ENCODE measurements at regions not wholly inside any gene's neighbourhood (a gene's known extent, or its start where the extent isn't known, plus 50 kb on each side); places are given as distances from the start of the nearest gene placed in this dataset.
A peak's percentile ranks its signal among the peaks of the same experiment; 100 is the strongest.
"Not testable (repeated sequence)": the region's sequence is repeated elsewhere in the genome, so short reads cannot be mapped to it uniquely, and the experiment has no call there.

- POLR2A ChIA-PET, result interaction anchor here (1.0 kb wide), 1 partner anchor 8 kb away, joined by 3 read pairs; no protein-coding TSS in a partner anchor
- no peak for ATAC-seq
- CTCF ChIA-PET (ENCODE audit: low intra/inter-chr PET ratio), result interaction anchor here (0.6 to 3.2 kb wide), 3 partner anchors 209 to 261 kb away, joined by 3 to 12 read pairs (median 4); no protein-coding TSS in a partner anchor
- Histone ChIP-seq H3K4me2 (ENCODE audit: insufficient read depth, low read length) (peak overlapping the region; percentile 52; the same call in 1 of the 2 replicates), H2AFZ (ENCODE audit: low read depth, low read length) (peak overlapping the region; percentile 10; the same call in 1 of the 2 replicates), H3K4me3 (no peak overlapping the region), H3K9me3 (replicated peaks; ENCODE audit: control insufficient read depth, insufficient read depth, low read depth, low read length) (no peaks in the 10 kb centered on the region), H3K4me1 (replicated peaks in 1 of 2; ENCODE audit: control insufficient read depth in 2 of 2, insufficient read depth in 2 of 2, low read length in 2 of 2) (peaks cover 8 to 33% of the 10 kb centered on the region in 2 experiments; a peak in 4 of 5 replicates), H3K9me1 (ENCODE audit: control insufficient read depth, insufficient read depth, low read length) (no peaks in the 10 kb centered on the region), H3K9ac (ENCODE audit: insufficient read depth in 1 of 2, low read depth in 2 of 2, low read length in 2 of 2) (peak overlapping the region in 1 of 2 experiments; percentile 55; a peak in 1 of 4 replicates), H3K36me3 (ENCODE audit: control insufficient read depth, insufficient read depth, low read length) (no peaks in the 10 kb centered on the region), H4K20me1 (replicated peaks; ENCODE audit: control insufficient read depth, insufficient read depth, low read length) (no peaks in the 10 kb centered on the region), H3K27ac (ENCODE audit: extremely low read depth, low read depth, low read length) (no peak overlapping the region), H3K27me3 (ENCODE audit: control insufficient read depth in 2 of 2, insufficient read depth in 2 of 2, low read length in 2 of 2) (peaks cover 0 to 7% of the 10 kb centered on the region in 2 experiments; a peak in 3 of 5 replicates), H3K79me2 (ENCODE audit: control insufficient read depth, insufficient read depth, low read length) (no peaks in the 10 kb centered on the region)
- no TSS peak for BruUV-seq (replicated peaks)
- in situ Hi-C loops (cut with MboI) (no loop called here), intact Hi-C loops (cut with micrococcal nuclease) (loop anchor here (5.0 kb wide), 2 partner anchors 182 to 473 kb away; partner anchors contain the start of gene MZT2A)
- TF ChIP-seq HNRNPL (IDR thresholded peaks at IDR 0.05; ENCODE audit: low read depth, low read length) (0 out of 2 replicates have a peak, but pooled peaks have one; percentile 5), NR2F6 (CRISPR knock-in tag; IDR thresholded peaks at IDR 0.05) (no peak)
- WGBS (ENCODE audit: insufficient coverage, low coverage, missing lambda C conversion rate), result 2% methylated on average over 6 of the region's 6 CpGs
- DNase-seq (ENCODE audit: extremely low read depth in 1 of 4, low spot score in 3 of 4), result no peak
- no peak for FAIRE-seq
Measured at GRCh38 chr2:131674174-131674507, 146.5 kb downstream of the CCDC74A start.

DNA sequence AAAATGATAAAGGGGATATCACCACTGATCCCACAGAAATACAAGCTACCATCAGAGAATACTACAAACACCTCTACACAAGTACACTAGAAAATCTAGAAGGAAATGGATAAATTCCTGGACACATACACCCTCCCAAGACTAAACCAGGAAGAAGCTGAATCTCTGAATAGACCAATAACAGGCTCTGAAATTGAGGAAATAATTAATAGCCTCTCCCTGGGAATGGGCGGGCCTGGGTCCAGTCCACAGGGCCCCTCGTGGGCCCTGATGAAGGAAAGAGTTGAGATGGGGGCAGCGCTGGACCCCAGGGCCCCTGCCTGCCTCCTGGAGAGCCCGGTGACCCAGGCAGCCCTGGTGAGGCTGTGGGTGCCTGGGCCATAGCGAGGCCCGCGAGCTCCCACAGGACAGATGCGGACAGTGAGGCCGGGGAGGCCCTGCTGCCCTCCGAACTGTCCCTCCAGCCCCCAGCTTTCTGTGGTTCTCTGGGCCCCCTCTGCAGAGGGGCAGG is 154.0 kb downstream of the CCDC74A start:
- H2AFZ ChIP-seq (ENCODE audit: low read depth, low read length), result peak overlapping the region; percentile 96
- intact Hi-C loops (cut with micrococcal nuclease); H3K9me1 ChIP-seq (ENCODE audit: control insufficient read depth, insufficient read depth, low read length); H4K20me1 ChIP-seq (replicated peaks; ENCODE audit: control insufficient read depth, insufficient read depth, low read length); BruUV-seq (replicated peaks); H3K27me3 ChIP-seq (ENCODE audit: control insufficient read depth in 2 of 2, insufficient read depth in 2 of 2, low read length in 2 of 2); H3K79me2 ChIP-seq (ENCODE audit: control insufficient read depth, insufficient read depth, low read length); DNase-seq (ENCODE audit: extremely low read depth in 1 of 4, low spot score in 3 of 4); H3K36me3 ChIP-seq (ENCODE audit: control insufficient read depth, insufficient read depth, low read length); FAIRE-seq; H3K9me3 ChIP-seq (replicated peaks; ENCODE audit: control insufficient read depth, insufficient read depth, low read depth, low read length); CTCF ChIA-PET (ENCODE audit: low intra/inter-chr PET ratio); in situ Hi-C loops (cut with MboI); H3K27ac ChIP-seq (ENCODE audit: extremely low read depth, low read depth, low read length): not testable (repeated sequence)
- peak overlapping the region; percentile 90 for H3K4me2 ChIP-seq (ENCODE audit: insufficient read depth, low read length)
- peak overlapping the region; percentile 52 to 53; a peak in 3 of 4 replicates for H3K9ac ChIP-seq (ENCODE audit: insufficient read depth in 1 of 2, low read depth in 2 of 2, low read length in 2 of 2)
- POLR2A ChIA-PET, result interaction anchor here (1.0 to 1.6 kb wide), 2 partner anchors 8 to 10 kb away, joined by 3 to 10 read pairs; no protein-coding TSS in a partner anchor
- WGBS (ENCODE audit: insufficient coverage, low coverage, missing lambda C conversion rate), result 10% methylated on average over 9 of the region's 10 CpGs
- H3K4me3 ChIP-seq, result peak overlapping the region; percentile 54
- peaks cover 0 to 15% of the 10 kb centered on the region in 2 experiments; a peak in 2 of 5 replicates for H3K4me1 ChIP-seq (replicated peaks in 1 of 2; ENCODE audit: control insufficient read depth in 2 of 2, insufficient read depth in 2 of 2, low read length in 2 of 2)
- peak; percentile 62 for ATAC-seq

Measured in K562 (cell line).